ENCODE measurements at regions not wholly inside any gene's neighbourhood (a gene's known extent, or its start where the extent isn't known, plus 50 kb on each side); places are given as distances from the start of the nearest gene placed in this dataset.

DNA sequence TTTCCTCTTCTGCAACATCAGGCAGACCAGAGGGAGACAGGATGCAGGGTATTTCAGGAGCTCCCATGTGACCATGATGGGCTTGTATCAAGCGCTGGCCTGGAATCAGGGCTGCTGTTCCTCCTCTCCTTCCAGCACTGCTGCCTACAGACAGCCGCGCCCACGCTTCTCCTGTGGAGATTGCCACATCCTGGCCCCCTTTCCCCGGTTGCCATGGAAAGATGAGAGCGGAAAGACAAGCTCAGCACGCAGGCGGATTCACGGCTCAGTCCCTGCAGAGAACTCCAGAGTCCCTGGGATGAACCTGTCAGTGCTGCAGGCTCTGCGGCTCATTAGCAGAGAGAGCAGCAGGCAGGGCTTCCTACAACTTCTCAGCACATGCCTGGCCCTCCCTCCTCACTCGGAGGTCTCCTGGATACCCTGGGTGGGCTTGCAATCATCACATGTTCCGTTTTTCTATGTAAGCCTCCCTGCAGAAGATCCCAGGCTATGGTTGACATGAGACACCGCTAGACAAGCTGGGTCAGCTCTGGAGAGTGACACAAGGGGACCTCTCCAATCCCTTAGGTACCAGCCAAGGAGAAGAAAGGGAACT is 497.8 kb upstream of the MYT1L start:
- TF ChIP-seq, protein P1, sequence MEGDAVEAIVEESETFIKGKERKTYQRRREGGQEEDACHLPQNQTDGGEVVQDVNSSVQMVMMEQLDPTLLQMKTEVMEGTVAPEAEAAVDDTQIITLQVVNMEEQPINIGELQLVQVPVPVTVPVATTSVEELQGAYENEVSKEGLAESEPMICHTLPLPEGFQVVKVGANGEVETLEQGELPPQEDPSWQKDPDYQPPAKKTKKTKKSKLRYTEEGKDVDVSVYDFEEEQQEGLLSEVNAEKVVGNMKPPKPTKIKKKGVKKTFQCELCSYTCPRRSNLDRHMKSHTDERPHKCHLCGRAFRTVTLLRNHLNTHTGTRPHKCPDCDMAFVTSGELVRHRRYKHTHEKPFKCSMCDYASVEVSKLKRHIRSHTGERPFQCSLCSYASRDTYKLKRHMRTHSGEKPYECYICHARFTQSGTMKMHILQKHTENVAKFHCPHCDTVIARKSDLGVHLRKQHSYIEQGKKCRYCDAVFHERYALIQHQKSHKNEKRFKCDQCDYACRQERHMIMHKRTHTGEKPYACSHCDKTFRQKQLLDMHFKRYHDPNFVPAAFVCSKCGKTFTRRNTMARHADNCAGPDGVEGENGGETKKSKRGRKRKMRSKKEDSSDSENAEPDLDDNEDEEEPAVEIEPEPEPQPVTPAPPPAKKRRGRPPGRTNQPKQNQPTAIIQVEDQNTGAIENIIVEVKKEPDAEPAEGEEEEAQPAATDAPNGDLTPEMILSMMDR (IDR thresholded peaks at IDR 0.05 in 4 of 5, conservative IDR thresholded peaks at IDR 0.05 in 1 of 5), result no peak
- TF ChIP-seq POLR2A (IDR thresholded peaks at IDR 0.05), result no peak

Measured in gastrocnemius medialis (tissue), 4 donors.